Stomach (tissue), 4 donors: ENCODE measurements at regions not wholly inside any gene's neighbourhood (a gene's known extent, or its start where the extent isn't known, plus 50 kb on each side); places are given as distances from the start of the nearest gene placed in this dataset.

Experiments used
- CTCF ChIP-seq, 7 experiments: fragments of 450-650 bp in 4 of 7; fragments of 200-600 bp in 3 of 7; sonication (generic) in 3 of 7; IDR thresholded peaks; one replicate each; pipeline ENCODE4 v1.5.1; 2016 to 2019; ENCODE audit warnings: antibody characterized with exemption in 7 of 7, control low read depth in 2 of 7, mild to moderate bottlenecking in 1 of 7
- POLR2A ChIP-seq, 4 donors: fragments of 450-650 bp; IDR thresholded peaks; one replicate each; pipeline ENCODE4 v1.6.1; 2016; ENCODE audit warnings: antibody characterized with exemption in 4 of 4, control low read depth in 2 of 4, mild to moderate bottlenecking in 1 of 4, moderate library complexity in 1 of 4
- POLR2AphosphoS5 ChIP-seq, 3 donors: sonication (generic); formaldehyde crosslinking; IDR thresholded peaks; one replicate each; pipeline ENCODE4 v1.6.1; 2016; ENCODE audit warnings: antibody characterized with exemption in 3 of 3

- TF ChIP-seq CTCF (IDR thresholded peaks at IDR 0.05) (no peak), POLR2AphosphoS5 (IDR thresholded peaks at IDR 0.05) (no peak), POLR2A (IDR thresholded peaks at IDR 0.05) (no peak)
Observed at GRCh38 chr6:95357380-95358020, 219.8 kb upstream of the MANEA start.
